ENCODE measurements at regions not wholly inside any gene's neighbourhood (a gene's known extent, or its start where the extent isn't known, plus 50 kb on each side); places are given as distances from the start of the nearest gene placed in this dataset.
"Not testable (repeated sequence)": the region's sequence is repeated elsewhere in the genome, so short reads cannot be mapped to it uniquely, and the experiment has no call there.

DNA sequence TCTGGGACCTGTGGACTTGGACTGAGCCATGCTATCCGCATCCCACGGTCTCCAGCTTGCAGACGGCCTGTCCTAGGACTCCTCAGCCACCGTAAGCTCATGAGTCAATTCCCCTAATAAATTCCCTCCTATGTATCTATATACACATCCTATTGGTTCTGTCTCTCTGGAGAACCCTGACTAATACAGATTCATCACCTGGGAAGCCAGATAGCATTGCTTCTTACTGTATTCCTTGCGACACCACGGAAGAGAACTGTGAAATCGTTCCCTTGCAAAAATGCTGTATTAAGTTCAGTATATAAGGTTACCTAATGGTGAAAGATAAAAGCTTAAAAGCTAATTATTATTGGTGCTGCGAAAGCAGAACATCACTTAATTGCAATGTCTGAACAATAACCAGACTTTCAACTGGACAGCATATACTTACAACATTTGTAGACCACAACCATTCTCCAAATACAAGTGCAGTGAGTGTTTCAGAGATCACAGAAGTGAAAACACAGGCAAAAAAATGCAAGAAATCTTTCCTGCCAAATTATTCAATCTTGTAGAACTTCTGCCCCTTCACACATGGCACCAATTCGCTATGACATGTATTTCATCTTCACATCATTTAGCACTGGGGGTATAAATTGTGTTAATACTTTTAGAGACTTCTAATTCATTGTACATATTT, 352.9 kb downstream of the TXNL1 start:
- no peaks in the 10 kb centered on the region for H3K27me3 ChIP-seq (ENCODE audit: insufficient read depth, low read length)
- no peaks in the 10 kb centered on the region for H3K9me3 ChIP-seq (ENCODE audit: low read depth, low read length)
- H3K4me1 ChIP-seq (ENCODE audit: insufficient read depth, low read length): no peaks in the 10 kb centered on the region
- no peak overlapping the region for H3K4me3 ChIP-seq (ENCODE audit: low read length)

DNA sequence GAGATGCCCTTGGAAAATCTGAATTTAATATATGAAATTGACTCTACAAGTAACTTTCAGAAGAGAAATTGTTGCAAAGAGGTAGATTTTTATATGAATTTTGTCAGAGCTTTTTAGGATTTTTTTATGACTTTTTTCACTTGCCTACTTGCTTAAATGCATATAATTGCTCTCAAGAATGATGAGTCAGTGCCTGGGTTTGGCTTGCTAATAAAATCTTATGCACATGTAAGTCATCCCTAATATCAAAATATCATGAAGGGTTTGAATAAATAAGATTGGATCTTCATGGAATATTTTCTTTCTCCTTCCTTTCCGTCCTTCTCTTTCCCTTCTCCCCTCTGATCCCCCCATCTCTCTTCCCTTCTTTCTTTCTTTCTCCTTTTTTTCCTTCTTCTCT, 354.1 kb downstream of the TXNL1 start:
- Histone ChIP-seq H3K4me1 (ENCODE audit: insufficient read depth, low read length) (no peaks in the 10 kb centered on the region), H3K9me3 (ENCODE audit: low read depth, low read length) (peaks cover 11% of the 10 kb centered on the region), H3K4me3 (ENCODE audit: low read length) (no peak overlapping the region)

DNA sequence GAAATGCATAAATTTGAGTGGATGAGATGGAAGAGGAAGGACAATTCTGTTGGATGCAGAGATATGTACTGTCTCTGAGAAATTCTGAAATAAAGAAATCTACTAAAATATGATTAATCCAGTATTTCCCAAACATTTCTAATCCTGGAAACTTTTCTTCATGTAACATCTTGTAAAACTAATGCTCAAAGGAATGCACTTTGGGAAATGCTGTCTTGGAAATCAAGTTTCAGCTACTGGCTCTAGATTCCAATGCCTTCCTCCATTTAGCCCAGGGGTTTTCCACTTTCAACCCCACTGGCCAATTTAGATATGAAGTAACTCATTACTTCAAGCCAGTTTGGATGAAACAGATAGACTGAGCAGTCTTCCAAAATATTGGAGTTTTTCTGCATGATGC, 355.1 kb downstream of the TXNL1 start:
- no peaks in the 10 kb centered on the region for H3K27me3 ChIP-seq (ENCODE audit: insufficient read depth, low read length)
- no peaks in the 10 kb centered on the region for H3K4me1 ChIP-seq (ENCODE audit: insufficient read depth, low read length)
- H3K9me3 ChIP-seq (ENCODE audit: low read depth, low read length): peaks cover 12% of the 10 kb centered on the region
- no peak overlapping the region for H3K4me3 ChIP-seq (ENCODE audit: low read length)

More for the DNA sequence above, 354.1 kb downstream of the TXNL1 start:
- H3K27me3 ChIP-seq (ENCODE audit: insufficient read depth, low read length): no peaks in the 10 kb centered on the region

DNA sequence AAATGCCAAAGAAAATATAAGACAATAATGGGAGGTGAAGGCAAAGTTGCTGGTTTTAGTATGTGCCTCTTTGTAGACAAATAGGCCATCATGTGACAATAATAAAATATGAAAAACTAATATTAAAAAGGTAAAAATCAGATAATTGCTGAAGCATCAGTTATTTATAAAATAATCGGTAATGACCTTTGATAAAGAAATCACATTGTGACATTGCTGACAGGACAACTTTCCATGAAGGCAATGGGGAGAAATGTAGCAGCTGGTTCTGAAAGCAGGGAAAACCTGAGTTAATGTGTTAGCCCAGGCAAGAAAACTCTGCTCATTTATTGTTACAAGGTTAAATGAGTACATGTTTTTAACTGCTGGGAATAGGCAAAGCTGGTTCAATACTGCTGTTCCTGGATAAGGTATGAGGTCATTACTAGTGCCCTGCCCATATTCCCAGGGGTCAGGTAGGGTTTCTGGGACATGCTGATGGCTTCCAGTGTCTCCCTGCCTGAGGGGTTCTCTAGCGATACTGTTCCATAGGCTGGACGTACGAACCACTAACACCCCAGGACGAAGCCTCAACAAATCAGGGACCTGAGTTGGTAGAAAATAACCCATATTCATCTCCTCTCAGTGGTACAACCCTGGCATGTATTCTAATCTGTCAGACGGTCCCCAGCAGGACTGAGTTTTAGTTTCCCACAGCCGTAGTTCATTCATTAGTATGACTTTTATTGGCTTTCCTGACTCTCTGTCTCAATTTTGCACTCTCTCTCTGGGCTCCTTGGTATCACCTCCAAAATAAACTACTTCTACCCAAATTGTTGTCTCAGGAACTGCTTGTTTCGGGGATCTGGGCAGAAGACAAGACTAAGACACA, 355.9 kb downstream of the TXNL1 start:
- peaks cover 12% of the 10 kb centered on the region for H3K9me3 ChIP-seq (ENCODE audit: low read depth, low read length)
- no peaks in the 10 kb centered on the region for H3K4me1 ChIP-seq (ENCODE audit: insufficient read depth, low read length)
- no peaks in the 10 kb centered on the region for H3K27me3 ChIP-seq (ENCODE audit: insufficient read depth, low read length)
- H3K4me3 ChIP-seq (ENCODE audit: low read length): no peak overlapping the region

DNA sequence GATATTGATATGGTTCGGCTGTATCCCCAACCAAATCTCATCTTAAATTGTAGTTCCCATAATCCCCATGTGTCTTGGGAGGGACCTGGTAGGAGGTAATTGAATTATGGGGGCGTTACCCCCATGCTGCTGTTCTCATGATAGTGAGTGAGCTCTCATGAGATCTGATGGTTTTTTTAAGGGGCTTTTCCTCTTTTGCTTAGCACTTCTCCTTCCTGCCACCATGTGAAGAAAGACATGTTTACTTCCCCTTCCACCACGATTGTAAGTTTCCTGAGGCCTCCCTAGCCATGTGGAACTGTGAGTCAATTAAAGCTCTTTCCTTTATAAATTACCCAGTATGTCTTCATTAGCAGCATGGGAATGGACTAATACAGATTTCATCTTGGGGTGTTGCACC, 358.6 kb downstream of the TXNL1 start:
- not testable (repeated sequence) for H3K4me3 ChIP-seq (ENCODE audit: low read length); H3K4me1 ChIP-seq (ENCODE audit: insufficient read depth, low read length); H3K27me3 ChIP-seq (ENCODE audit: insufficient read depth, low read length)
- H3K9me3 ChIP-seq (ENCODE audit: low read depth, low read length): peaks cover 12% of the 10 kb centered on the region

DNA sequence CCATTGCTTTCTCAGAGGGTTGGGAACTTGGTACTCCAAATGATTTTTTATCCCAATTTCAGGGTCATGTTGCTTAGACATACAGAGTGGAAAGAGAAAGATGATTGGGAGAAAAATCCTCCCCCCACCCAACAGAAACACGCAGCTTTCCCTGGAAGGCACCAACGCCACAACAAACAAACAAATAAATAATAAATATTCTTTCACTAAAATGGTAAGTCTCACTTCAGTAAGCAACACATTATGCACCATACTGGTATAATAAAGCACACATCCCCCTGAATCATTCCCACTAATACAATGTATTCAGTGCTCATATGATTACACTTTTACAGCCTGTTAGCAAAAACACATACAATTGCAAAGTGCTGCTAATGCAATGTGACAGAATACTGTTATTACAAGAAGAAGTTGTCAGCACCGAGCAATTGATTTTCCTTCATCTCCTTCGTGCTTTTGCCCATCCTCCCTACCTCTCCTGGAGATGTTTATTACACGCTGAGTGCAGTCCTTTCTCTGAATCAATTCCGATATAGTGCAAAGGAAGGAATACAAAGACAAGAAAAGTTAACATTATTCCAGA, 359.9 kb downstream of the TXNL1 start:
- no peaks in the 10 kb centered on the region for H3K4me1 ChIP-seq (ENCODE audit: insufficient read depth, low read length)
- H3K27me3 ChIP-seq (ENCODE audit: insufficient read depth, low read length): no peaks in the 10 kb centered on the region
- H3K9me3 ChIP-seq (ENCODE audit: low read depth, low read length): peaks cover 12% of the 10 kb centered on the region
- H3K4me3 ChIP-seq (ENCODE audit: low read length): no peak overlapping the region

DNA sequence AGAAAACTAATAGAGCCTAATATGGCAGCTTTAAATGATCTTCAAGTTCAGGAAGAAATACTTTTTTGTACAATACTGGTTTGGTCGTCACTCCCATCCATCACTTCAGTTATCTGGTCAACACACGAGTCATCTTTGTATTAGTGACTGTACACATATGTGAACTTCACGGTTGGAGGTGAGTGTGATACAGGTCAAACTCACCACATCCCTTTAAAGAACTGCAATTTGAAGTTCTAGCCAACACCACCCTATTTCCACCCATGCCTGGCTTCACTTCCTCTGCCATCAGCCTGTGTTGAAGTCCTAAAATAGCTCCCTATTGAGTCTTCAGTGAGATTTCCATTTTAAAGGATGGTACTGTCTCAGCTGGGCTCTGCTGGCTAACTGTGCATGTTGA, 361.9 kb downstream of the TXNL1 start:
- Histone ChIP-seq H3K4me1 (ENCODE audit: insufficient read depth, low read length) (no peaks in the 10 kb centered on the region), H3K9me3 (ENCODE audit: low read depth, low read length) (peaks cover 12% of the 10 kb centered on the region), H3K4me3 (ENCODE audit: low read length) (no peak overlapping the region), H3K27me3 (ENCODE audit: insufficient read depth, low read length) (no peaks in the 10 kb centered on the region)

DNA sequence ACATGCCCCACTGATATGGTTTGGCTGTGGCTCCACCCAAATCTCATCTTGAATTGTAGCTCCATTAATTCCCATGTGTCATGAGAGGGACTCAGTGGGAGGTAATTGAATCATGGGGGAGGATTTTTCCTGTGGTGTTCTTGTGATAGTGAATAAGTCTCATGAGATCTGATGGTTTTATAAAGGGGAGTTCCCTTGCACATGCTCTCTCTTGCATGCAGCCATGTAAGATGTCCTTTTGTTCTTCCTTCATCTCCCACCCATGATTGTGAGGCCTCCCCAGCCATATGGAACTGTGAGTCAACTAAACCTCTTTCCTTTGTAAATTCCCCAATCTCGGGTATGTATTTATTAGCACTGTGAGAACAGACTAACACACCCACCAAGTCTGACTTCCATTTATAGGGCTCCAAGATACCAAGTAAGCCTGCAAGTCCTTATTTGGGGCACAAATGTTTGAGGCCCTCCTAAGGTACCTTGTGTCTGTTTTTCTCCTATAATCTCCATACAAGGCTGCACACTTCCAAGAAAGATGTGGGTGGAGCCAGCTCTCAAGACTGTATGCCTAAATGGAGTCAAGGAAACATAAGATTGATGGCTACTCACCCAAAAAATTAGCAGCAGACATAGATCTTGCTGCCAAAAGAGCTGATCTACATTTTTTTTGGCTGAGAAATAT, 364.7 kb downstream of the TXNL1 start:
- H3K4me1 ChIP-seq (ENCODE audit: insufficient read depth, low read length): no peaks in the 10 kb centered on the region
- no peak overlapping the region for H3K4me3 ChIP-seq (ENCODE audit: low read length)
- H3K27me3 ChIP-seq (ENCODE audit: insufficient read depth, low read length): no peaks in the 10 kb centered on the region
- H3K9me3 ChIP-seq (ENCODE audit: low read depth, low read length): no peaks in the 10 kb centered on the region

DNA sequence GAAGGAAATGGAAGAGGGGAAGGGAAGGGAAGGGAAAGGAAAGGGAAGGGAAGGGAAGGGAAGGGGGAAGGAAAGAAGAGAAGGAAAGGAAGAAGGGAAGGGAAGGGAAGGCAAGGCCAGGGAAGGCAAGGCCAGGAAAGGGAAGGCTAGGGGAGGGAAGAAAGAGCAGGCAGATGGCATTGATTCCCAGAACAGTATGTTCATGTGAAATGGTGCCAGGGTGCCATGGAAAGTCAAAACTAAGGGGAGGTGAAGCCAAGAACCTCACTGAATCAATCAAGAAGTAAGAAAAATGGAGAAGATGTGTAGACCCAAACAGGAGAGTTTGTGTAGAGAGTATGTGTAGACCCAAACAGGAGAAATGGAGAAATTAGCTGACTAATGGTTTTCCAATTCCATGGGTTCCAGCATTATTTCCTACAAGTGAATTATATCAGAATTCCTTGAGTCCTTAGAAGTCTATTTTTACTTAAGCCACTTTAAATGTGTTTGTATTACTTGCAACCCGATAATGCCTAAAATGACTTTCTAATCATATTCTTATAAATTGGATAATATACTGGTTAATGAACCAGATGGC, 367.6 kb downstream of the TXNL1 start:
- Histone ChIP-seq H3K4me3 (ENCODE audit: low read length) (no peak overlapping the region), H3K27me3 (ENCODE audit: insufficient read depth, low read length) (no peaks in the 10 kb centered on the region), H3K9me3 (ENCODE audit: low read depth, low read length) (no peaks in the 10 kb centered on the region), H3K4me1 (ENCODE audit: insufficient read depth, low read length) (peaks cover 10% of the 10 kb centered on the region)

DNA sequence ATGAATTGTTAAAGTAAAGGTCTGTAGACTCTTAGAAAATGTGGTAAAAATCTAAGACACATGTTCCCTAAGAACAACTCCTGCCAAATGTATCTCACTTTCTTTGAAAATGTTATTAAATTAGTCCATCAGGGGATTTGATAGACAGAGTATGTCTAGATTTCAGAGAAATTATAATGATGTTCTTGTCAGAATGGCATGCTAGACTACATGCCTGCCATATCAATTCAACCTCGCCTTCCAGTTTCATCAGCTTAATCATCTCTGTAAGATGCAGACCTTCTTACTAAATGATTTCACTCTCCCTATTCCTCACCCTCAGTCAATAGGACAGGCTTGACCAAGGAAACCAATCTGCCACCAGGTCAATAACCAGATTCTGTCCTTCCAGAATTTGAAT, 368.4 kb downstream of the TXNL1 start:
- H3K9me3 ChIP-seq (ENCODE audit: low read depth, low read length): no peaks in the 10 kb centered on the region
- no peak overlapping the region for H3K4me3 ChIP-seq (ENCODE audit: low read length)
- H3K27me3 ChIP-seq (ENCODE audit: insufficient read depth, low read length): no peaks in the 10 kb centered on the region
- peaks cover 10% of the 10 kb centered on the region for H3K4me1 ChIP-seq (ENCODE audit: insufficient read depth, low read length)

DNA sequence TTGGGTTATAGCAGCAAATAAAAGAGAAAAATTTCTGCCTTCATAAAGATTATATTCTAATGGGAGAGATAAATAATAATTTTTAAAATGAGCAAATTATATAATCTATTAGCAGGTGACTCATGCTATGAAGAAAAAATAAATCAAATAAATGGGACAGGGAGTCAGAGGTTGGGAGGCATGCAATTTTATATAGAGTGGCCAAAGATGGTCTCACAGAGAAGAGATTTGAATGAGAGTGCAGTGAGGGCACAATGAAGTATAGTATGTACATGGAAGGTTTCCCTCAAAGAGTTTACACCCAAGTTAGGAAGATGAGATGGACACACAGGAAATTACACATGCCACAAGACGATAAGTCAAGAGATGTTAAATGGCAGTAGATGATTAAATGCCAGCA, 369.4 kb downstream of the TXNL1 start:
- H3K9me3 ChIP-seq (ENCODE audit: low read depth, low read length): no peaks in the 10 kb centered on the region
- H3K4me1 ChIP-seq (ENCODE audit: insufficient read depth, low read length): peaks cover 10% of the 10 kb centered on the region
- no peaks in the 10 kb centered on the region for H3K27me3 ChIP-seq (ENCODE audit: insufficient read depth, low read length)
- no peak overlapping the region for H3K4me3 ChIP-seq (ENCODE audit: low read length)

DNA sequence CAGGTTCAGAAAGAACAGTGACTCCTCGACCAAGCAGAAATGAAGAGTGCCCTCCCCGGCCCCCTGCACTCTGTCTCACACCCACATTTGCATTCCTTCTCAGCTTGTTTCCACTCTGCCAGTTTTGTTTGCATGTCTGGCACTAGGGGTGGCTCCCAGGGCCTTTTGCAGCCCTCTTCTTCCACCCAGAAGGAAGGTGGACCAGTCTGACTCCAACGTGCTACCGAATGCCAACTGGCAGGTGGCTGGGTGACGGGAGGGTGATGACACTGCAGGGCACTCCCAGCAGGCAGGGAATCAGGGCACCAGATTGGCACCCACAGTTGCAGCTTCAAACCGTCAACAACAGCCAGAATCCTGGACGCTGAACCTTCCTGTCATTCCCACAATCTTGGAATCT, 371.1 kb downstream of the TXNL1 start:
- H3K9me3 ChIP-seq (ENCODE audit: low read depth, low read length): no peaks in the 10 kb centered on the region
- H3K27me3 ChIP-seq (ENCODE audit: insufficient read depth, low read length): no peaks in the 10 kb centered on the region
- H3K4me3 ChIP-seq (ENCODE audit: low read length): no peak overlapping the region
- H3K4me1 ChIP-seq (ENCODE audit: insufficient read depth, low read length): peaks cover 10% of the 10 kb centered on the region

DNA sequence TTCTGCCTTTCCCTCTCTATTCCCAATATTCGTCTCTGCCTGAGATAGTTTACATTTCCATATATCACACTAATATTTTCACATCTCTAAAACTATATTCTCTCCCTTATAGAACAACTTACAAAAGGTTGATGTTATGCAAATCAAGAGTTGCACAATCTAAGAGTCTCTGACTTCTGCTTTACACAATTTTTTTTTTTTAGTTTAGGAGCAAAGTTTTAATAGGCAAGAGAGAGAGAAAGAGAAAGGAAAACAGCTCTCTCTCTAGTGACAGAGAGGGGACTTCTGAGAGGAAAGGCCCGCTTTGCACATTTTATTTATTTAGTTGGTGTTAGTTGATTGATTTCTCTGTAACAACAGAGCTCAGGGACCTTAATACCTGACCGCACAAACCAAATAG, 380.2 kb downstream of the TXNL1 start:
- no peak overlapping the region for H3K4me3 ChIP-seq (ENCODE audit: low read length)

DNA sequence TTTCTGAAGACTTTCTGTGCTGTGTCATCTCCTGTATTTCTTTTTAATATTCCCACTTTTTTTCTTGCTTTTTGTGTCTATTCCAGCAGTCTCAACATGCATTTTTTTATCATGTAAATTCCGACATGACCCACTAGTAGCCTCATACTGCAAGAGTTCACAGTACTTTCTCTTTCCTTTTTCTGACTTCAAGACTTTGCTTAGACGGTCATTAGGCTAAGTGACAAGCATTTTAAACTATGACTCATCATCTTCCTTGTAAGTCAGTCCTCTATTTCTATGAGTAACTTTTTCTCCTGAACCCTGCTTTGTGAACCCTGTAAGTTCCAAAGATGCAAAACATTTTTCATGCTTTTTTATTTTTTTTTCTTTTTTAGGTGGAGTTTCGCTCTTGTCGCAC, 381.2 kb downstream of the TXNL1 start:
- Histone ChIP-seq H3K4me1 (ENCODE audit: insufficient read depth, low read length) (peaks cover 14% of the 10 kb centered on the region), H3K4me3 (ENCODE audit: low read length) (no peak overlapping the region), H3K27me3 (ENCODE audit: insufficient read depth, low read length) (no peaks in the 10 kb centered on the region), H3K9me3 (ENCODE audit: low read depth, low read length) (no peaks in the 10 kb centered on the region)

More for the DNA sequence above, 380.2 kb downstream of the TXNL1 start:
- Histone ChIP-seq H3K27me3 (ENCODE audit: insufficient read depth, low read length) (no peaks in the 10 kb centered on the region), H3K4me1 (ENCODE audit: insufficient read depth, low read length) (peaks cover 14% of the 10 kb centered on the region), H3K9me3 (ENCODE audit: low read depth, low read length) (no peaks in the 10 kb centered on the region)

DNA sequence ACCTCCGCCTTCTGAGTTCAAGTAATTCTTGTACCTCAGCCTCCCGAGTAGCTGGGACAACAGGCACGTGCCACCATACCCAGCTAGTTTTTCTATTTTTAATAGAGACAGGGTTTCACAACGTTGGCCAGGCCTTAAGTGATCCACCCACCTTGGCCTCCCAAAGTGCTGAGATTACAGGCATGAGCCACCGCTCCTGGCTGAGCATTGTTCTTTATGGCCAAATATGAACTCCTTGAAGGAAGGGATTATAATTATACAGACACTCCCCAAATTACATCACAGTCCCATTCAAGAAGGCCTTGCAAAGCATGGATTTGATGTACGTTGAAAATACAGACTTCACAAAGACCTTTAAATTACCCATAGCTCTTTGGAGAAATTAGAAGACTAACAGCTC, 381.7 kb downstream of the TXNL1 start:
- Histone ChIP-seq H3K9me3 (ENCODE audit: low read depth, low read length) (no peaks in the 10 kb centered on the region), H3K27me3 (ENCODE audit: insufficient read depth, low read length) (no peaks in the 10 kb centered on the region), H3K4me3 (ENCODE audit: low read length) (no peak overlapping the region), H3K4me1 (ENCODE audit: insufficient read depth, low read length) (peaks cover 14% of the 10 kb centered on the region)
